NCI-H524 (cell line): ENCODE measurements at regions not wholly inside any gene's neighbourhood (a gene's known extent, or its start where the extent isn't known, plus 50 kb on each side); places are given as distances from the start of the nearest gene placed in this dataset.
A peak's percentile ranks its signal among the peaks of the same experiment; 100 is the strongest.
"Not testable (repeated sequence)": the region's sequence is repeated elsewhere in the genome, so short reads cannot be mapped to it uniquely, and the experiment has no call there.

ENCODE experiments used
- DNase-seq, 2 experiments: peaks; one replicate each; lab custom pipeline; 2025; lab: John Stamatoyannopoulos, UW

DNA sequence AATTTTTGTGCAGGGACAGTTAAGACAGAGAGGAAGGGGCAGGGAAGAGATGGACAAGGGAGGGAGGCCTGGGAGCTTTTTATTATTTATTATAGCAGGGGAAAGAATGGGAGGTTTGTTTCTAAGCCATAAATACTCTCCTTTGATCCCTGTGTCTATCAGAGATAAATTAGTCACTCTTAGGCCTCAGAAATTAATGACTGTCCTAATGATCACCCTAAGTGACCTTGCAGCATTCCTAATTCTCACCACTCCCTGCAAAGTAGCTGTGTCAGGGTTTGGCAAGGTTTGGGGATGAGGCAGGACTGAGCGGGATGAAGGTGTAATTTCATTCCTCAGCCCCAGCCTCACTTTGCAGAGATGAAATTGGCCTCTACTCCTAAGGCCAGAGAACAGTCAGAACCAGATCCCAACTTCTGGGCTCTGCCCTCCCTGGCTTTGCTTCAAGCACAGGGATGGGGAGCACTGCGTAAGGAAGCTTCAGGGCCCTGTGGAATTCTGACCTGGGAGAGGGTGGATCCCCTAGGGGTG lies 95.0 kb downstream of the TMEM17 start:
- DNase-seq: no peak

DNA sequence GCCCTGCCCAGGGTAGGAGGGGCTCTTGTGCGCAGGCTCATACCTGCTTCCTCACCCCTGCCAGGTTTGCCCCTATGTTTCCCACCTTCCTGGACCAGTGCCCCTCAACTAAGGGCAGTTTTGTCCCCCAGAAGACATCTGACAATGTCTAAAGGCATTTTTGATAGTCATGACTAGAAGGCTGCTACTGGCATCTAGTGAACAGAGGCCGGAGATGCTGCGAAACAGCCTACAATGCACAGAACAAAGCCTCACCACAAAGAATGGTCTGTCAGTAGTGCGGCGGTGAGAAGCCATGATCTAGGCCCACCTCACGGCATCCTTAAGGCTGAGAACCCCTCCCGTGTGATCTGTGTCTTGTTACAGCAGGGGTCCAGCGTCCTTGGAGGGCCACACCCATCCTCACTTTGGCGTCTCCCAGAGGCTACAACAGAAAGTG lies 96.0 kb downstream of the TMEM17 start:
- DNase-seq: peak in 1 of 2 experiments; percentile 19

DNA sequence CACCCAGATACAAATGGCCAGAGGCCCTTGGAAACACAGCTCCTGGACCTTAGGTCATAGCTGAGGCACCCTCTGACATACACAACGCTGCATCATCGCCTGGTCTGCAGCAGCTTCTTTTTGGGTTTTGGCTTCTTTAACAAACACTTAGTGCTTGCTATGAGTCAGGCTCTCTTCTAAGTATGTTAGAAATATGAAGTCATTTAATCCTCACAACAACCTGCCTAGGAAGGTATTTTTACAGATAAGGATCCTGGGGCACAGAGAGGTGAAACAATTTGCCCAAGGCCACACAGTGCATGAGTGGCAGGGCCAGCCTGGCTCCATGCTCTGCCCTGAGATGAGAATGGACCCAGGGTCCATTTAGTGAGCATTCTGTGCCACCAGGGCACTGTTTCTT lies 96.6 kb downstream of the TMEM17 start:
- DNase-seq: no peak

DNA sequence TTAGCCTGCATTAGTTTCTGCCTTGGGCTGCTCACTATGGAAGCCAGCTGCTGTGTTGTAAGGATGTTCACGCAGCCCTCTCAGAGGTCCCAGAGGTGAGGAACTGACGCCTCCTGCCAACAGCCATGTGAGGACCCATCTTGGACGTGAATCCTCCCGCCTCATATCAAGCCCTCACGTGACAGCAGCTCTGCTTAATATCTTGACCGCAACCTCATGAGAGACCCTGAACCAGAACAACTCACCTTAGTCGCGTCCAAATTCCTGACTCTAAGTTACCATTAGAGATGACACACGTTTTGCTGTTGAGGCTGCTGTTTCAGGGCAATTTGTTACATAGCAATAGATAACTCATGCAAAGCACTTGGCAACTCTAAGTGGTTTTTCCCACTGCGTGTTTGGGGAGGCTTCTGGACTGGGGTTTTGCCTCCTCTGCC lies 97.7 kb downstream of the TMEM17 start:
- peak in 1 of 2 experiments; percentile 24 for DNase-seq

DNA sequence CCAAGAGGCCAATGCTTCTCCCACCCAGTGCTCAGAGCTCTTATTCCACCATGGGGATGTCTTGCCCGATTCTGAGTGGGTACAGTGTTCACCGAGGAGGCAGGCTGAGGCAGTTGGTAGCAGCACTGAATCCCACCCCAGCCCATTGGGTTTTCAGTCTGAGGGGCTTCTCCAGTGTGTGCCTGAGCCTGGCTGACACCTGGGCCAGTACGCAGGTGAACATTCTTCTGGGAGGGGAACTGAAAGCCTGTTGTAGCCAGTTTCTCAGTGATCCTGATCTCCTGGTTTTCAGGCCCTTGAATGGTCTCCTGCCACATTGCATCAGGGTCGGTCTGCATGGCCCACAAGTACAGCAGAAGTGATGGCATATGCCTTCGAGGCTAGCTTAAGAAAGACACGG lies 98.2 kb downstream of the TMEM17 start:
- no peak for DNase-seq

DNA sequence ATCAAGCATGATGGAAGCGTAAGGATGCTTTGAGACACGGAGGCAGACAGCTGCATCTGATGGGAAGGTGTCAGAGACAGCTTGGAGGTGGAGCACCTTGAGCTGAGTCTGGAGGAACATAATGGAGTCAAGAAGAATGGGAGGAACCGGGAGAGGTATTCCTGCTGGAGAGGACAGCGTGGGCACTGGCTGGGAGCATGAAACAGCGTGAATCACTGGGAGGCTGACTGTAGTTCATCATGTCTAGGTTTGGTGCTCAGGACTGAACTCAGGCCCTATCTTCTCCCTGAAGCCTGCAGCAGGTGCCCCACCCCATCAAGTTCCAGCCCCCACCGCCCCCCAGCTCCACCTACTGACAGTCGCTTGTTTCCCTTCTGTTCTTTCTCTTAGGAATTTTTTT lies 98.6 kb downstream of the TMEM17 start:
- DNase-seq: no peak

DNA sequence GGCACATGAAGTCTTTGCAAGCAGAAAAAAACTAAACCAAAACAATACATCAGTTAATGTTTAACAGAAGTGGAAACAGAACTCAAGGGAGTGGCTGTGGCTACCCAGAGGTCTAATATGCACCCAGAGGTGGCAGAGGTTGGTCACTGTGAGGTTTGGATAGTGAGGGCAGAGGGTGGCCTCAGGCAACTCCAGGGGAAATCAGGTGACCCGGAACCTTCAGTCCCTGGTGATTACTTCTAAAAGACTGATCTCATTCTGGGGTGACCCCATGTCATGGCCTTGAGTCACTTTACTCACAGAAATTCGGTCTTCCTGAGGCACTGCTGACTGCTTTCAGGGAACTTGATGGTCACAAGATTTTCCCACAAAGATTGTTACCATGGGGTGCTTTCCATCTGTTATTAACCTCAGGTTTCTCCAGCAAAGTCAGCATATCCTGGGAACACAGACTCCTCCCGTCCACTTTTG lies 99.4 kb downstream of the TMEM17 start:
- no peak for DNase-seq

DNA sequence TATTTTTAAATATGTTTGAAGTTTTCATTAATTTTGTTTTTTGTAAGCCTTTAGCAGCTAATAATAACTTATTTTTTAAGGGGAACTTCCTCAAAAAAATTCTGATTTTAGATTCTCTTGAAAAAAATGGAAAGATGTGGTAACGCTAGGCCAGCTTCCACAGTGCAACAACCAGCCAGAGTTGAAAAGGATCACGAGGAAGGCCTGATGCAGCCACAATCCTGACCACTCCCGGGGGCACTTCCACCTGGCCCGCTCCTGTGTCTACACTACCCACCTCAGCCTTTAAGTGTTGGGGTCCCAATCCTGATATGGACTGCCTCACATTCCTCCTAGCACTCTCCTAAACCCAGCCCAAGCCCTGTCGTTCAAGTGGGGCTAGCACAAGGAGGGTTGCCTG lies 101.1 kb downstream of the TMEM17 start:
- DNase-seq: no peak

DNA sequence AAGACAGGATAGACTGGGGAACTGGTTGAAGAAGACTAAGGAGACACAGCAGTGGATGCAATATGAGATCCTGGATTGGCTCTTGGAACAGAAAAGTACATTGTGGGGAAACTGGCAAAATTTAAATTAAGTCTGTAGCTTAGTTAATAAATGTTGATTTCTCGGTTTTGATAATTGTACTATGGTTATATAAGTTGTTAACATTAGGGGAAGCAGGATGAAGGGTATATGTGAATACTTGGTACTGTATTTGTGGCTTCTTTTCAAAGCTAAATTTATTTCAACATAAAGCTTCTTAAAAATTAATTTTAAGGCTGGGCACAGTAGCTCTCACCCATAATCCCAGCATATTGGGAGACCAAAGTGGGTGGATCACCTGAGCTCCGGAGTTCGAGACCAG lies 103.8 kb downstream of the TMEM17 start:
- no peak for DNase-seq

DNA sequence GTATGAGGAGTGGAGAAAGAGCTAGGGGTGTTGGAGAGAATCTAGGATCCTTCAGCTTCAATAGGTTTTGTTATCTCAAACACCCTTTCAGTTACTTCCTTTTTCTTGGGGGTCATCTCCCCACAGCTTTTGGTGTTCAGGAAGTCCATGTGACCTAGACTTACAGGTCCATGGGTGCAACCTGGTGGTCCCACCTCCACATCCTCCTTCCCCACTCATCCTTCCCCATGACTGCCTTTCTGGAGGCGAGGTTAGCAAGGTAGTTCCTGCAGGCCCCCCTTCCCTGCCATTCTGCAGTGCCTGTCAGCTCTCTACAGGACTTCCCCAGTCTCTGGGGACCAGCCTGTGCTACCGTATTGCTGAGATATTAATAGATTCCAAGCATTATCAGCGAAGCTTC lies 107.6 kb downstream of the TMEM17 start:
- DNase-seq: no peak

DNA sequence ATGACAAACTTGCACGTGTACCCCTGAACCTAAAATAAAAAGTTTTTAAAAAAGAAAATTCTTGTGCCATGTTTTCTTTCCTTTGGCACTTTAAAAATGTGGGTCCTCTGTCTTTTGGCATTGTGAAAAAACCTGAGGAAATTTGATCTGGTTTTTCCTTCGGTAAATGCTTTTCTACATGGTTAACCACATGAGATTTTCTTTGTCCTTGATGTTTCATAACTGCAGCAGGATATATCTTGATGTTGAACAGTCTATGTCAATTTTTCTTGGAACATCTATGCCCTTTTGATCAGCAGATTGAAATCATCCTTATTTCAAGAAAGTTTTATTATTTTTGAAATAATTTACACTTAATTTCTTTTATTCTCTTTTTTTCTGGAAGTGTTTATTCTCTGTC lies 109.1 kb downstream of the TMEM17 start:
- DNase-seq: no peak

DNA sequence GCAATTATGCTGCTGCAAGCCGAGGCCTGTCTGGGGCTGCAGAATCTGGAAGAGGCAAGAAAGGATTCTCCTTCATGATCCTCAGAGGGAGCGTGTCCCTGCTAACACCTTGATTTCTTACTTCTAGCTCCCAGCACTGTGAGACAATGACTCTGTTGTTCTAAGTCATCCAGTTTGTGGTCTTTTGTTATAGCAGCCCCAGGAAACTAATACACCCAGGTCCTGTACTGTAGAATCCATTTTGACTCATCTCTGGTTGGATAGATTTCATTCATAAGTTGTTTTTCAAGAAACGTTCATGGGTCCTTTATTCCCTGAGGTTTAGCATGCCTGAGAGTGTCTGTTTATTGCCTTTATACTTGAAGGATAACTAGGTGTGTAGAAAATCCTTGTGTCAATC lies 112.7 kb downstream of the TMEM17 start:
- DNase-seq: no peak

DNA sequence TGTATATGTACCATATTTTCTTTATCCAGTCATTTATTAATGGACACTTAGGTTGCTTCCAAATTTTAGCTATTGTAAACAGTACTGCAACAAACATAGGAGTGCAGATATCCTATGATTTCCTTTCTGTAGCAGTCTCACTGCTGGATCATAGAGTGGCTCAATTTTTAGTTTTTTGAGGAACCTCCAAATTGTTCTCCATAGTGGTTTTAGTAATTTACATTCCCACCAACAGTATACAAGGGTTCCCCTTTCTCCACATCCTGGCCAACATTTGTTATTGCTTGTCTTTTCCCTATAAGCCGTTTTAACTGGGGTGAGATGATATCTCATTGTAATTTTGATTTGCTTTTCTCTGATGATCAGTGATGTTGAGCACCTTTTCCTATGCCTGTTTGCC lies 114.3 kb downstream of the TMEM17 start:
- no peak for DNase-seq

DNA sequence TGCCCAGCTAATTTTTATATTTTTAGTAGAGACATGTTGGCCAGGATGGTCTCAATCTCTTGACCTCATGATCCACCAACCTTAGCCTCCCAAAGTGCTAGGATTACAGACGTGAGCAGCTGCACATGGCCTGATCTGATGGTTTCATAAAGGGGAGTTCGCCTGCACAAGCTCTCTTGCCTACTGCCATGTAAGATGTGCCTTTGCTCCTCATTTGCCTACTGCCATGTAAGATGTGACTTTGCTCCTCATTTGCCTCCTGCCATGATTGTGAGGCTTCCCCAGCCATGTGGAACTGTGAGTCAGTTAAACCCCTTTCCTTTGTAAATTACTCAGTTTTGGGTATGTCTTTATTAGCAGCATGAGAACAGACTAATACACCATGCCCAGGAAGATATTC lies 119.6 kb downstream of the TMEM17 start:
- not testable (repeated sequence) for DNase-seq

DNA sequence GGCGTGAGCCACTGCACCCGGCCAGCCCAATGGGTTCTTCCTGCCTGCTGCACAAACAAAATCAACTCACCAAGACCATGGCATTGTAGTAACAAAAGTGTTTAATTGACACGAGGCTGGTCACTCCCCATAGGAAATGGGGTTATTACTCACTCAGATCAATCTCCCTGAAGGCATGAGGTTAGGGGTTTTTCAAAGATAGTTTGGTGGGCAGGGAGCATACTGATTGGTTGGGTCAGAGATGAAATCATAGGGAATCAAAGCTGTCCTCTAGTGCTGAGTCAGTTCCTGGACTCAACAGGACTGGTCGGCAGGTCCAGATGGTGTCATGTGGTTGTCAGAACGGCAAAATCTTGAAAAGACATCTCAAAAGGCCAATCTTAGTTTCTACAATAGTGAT lies 122.1 kb downstream of the TMEM17 start:
- DNase-seq: no peak

DNA sequence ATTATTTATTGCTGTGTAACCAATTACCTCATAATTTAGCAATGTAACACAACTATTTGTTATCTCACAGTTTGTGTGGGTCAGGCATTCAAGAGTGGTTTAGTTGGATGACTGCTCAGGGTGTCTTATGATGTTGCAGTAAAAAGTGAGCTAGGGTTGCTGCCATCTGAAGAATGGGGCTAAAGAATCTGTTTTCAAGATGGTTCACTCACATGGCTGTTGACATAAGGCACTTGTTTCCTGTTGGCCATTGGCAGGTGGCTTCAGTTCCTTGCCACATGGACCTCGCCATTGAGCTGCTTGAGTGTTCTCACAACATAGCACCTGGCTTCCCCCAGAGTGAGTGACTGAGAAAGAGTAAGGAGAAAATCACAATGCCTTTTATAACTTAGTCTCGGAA lies 123.2 kb downstream of the TMEM17 start:
- peak in 1 of 2 experiments; percentile 39 for DNase-seq

DNA sequence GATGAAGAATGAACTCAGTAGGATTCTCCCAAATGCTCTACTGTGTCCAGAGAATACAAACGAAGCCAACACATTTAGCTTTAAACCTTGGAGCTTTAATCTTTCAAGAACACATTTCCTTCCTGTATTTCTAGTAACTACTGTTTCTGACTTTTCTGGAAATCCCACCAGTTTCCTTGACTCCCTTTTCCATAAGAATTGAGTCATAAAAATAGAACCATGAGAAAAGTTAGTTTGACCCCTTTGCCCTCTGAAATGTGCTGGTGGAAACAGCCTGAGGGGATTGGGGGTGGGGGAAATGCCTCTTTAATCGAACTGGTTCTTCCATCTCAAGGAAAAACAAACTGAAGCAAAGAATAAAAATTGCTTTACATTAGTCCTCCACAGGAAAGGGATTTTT lies 123.9 kb downstream of the TMEM17 start:
- DNase-seq: no peak

DNA sequence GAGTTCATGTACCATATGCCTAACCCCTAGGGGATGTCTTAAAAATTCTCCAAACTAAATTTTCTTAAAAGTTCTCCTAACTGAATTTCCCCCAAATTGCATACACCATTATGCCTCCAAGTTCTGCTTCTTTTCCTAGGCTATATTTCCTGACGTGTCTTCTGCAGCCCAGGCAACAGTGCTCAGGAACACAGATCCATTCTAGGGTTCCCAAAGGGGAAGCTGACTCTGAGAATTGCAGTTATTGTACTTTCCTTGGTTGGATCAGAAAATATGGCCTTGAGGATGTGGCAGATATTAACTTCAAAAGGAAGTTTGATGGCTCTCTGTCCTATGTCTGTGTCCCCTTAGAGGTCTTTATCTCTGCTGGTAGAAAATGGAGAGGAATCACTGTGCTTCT lies 124.3 kb downstream of the TMEM17 start:
- no peak for DNase-seq

DNA sequence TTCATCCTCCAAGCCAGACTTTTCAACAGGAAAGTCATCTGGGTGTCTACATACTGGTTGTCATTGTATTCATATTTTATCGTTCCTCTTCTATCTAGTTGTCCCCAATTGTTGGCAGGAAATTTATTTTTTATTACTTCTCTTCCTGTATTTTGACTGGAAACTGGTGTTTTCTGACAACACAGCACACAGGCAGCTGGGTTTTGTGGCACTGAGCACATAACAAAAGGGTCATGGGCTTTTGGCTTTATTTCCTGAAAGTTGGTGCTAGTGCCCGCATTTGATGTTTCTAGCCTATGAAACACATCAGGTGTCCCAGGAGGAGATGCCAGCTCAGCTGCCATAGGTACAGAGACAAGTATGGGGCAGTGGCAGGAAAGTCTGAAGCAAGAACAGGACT lies 126.4 kb downstream of the TMEM17 start:
- no peak for DNase-seq

DNA sequence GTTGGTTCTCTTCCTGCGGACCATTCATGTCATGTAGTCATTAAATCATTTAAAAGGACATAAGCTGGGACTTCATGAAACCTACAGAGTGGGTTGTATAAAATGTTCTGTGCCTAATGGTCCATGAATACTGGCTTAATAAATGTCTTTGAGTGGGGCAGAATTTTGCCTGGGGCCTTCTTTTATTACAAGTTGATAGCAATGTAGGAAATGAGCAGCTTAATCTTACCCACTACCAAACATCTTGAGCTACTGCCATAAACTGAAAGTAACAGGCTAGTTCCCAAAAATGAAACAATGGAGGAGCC lies 130.9 kb downstream of the TMEM17 start:
- no peak for DNase-seq

DNA sequence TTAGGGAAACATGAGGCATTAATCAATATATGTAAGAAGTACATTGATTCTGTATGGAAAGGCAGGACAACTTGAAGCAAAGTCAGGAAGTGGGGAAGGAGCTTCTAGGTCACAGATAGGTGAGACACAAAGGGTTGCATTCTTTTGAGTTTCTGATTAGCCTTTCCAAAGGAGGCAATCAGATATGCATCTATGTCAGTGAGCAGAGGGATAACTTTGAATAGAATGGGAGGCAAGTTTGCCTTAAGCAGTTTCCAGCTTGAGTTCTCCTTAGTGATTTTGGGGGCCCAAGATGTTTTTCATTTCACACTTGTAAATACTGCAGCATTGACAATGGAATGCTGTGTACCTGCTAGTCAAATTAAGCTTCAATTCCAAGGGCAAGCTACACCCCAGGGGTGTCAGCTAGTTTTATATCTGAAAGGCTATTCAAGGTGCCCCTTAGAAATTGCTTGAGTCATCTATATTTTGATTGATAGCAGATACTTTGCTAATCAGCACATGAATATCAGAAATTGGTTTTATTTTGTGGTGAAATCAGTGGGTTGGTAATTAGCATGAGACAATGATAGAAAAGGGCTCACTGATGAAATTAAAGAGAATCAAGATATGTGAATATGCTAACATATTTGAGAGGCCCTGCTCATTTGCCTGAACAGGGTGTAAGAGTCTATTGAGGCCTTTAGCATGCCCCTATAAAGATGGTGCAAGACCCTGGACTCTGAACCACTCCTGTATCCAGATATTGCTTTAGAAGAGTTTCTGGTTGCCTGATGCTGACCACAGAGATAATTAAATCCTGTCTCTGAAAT lies 131.5 kb downstream of the TMEM17 start:
- DNase-seq: no peak

DNA sequence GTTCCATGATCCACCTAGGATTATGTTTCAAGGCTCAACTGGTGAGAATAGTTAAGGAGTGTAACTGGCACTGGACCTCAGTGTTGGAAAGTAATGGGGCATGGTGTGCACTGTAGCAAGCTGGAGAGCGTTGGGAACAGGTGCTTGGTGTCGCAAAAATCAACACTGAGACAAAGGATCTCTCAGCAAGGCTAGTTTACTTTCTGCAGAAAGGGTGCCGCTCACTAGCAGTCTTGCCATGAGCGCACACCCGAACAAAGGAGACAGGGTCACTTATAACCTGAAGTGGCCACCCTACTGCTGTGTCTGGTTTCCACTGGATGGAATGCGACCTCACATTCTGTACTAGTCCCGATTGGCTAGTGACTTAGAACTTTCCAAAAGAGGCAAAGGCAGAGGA lies 133.2 kb downstream of the TMEM17 start:
- no peak for DNase-seq

DNA sequence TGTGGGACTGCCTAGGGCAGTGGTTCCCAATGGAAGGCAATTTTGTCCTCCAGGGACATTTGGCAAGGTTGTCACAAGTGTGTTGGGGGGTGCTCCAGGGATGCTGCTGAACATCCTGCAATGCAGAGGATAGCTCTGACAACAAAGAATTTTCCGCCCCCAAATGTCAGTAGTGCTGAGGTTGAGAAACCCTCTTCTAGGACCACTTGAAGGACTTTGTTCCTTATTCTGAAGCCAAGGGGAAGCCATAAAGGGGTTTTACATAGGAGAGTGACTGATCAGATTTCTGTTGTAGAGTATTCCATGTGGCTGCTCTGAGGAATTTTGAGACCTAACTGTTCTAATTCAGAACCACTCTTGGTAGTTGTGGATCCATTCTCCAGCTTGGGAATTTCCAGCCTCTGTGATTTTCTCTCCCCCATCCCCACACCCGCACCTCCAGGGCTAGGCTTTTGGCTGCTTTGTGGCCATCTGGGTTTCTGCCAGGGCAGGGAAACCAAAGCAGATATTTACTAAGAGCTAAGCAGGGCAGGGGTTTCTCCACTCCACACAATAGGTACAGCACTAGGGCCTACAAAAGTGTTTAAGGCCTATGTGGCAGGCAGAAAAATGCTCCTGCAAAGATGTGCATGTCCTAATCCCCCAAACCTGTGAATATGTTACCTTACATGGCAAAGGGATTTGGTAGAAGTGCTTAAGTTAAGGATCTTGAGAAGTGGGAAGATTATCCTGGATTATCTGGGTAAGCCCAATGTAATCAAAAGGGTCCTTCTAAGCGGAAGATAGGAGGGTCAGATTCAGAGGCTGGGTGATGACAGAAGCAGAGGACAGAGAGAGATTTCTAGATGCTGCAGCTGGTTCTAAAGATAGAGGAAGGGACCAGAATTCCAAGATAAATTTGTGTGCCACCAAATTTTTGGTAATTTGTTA lies 135.4 kb downstream of the TMEM17 start:
- DNase-seq: peak; percentile 83 to 95
